GM23338 (cell line): ENCODE measurements at regions not wholly inside any gene's neighbourhood (a gene's known extent, or its start where the extent isn't known, plus 50 kb on each side); places are given as distances from the start of the nearest gene placed in this dataset.

Source experiments
- CREB1 ChIP-seq: fragments of 250-450 bp; sonication (Bioruptor Pico); IDR thresholded peaks from 2 replicates; pipeline ENCODE4 v1.5.0; 2020; ENCODE audit warnings: low read depth, mild to moderate bottlenecking, moderate library complexity
- CTCF ChIP-seq, 2 experiments: fragments of 200-600 bp in 1 of 2; sonication (generic) in 1 of 2; conservative IDR thresholded peaks; 2 replicates each; pipeline versions ENCODE4 v1.5.1 to v1.6.1; 2016 to 2017; ENCODE audit warnings: antibody characterized with exemption in 2 of 2, low read depth in 2 of 2, mild to moderate bottlenecking in 2 of 2, moderate library complexity in 1 of 2
- ETS1 ChIP-seq: IDR thresholded peaks from 2 replicates; pipeline ENCODE4 v1.6.1; 2016; ENCODE audit warnings: antibody characterized with exemption
- EZH2 ChIP-seq: fragments of 200-600 bp; sonication (generic); IDR thresholded peaks from one replicate; pipeline ENCODE4 v1.8.0; 2017; ENCODE audit warnings: antibody characterized with exemption, mild to moderate bottlenecking, low read depth; ENCODE audit not compliant: unreplicated experiment
- EZH2phosphoT487 ChIP-seq: fragments of 200-600 bp; sonication (generic); IDR thresholded peaks from one replicate; pipeline ENCODE4 v1.8.1; 2018; ENCODE audit warnings: antibody characterized with exemption; ENCODE audit not compliant: unreplicated experiment
- JUNB ChIP-seq: IDR thresholded peaks from one replicate; pipeline ENCODE4 v1.6.1; 2016; ENCODE audit warnings: antibody characterized with exemption; ENCODE audit not compliant: unreplicated experiment
- NANOG ChIP-seq: IDR thresholded peaks from 2 replicates; pipeline ENCODE4 v1.6.1; 2016; ENCODE audit warnings: antibody characterized with exemption, borderline replicate concordance
- POLR2AphosphoS5 ChIP-seq: IDR thresholded peaks from 2 replicates; pipeline ENCODE4 v1.6.1; 2016; ENCODE audit warnings: antibody characterized with exemption, low read depth
- REST ChIP-seq: IDR thresholded peaks from one replicate; pipeline ENCODE4 v1.6.1; 2018; ENCODE audit warnings: antibody characterized with exemption; ENCODE audit not compliant: unreplicated experiment
- STAT1 ChIP-seq: IDR thresholded peaks from one replicate; pipeline ENCODE4 v1.6.1; 2016; ENCODE audit warnings: antibody characterized with exemption; ENCODE audit not compliant: unreplicated experiment
- ZNF114 ChIP-seq: fragments of 250-450 bp; sonication (Bioruptor Pico); IDR thresholded peaks from 2 replicates; pipeline ENCODE4 v1.5.0; 2020; ENCODE audit warnings: mild to moderate bottlenecking, moderate library complexity
- ZNF331 ChIP-seq: fragments of 250-450 bp; sonication (Bioruptor Pico); IDR thresholded peaks from 2 replicates; pipeline ENCODE4 v1.5.0; 2020; ENCODE audit warnings: low read depth, mild to moderate bottlenecking, moderate library complexity

- no peak for TF ChIP-seq EZH2phosphoT487
- no peak for TF ChIP-seq CTCF (conservative IDR thresholded peaks at IDR 0.05; ENCODE audit: low read depth in 2 of 2)
- TF ChIP-seq EZH2: no peak
- TF ChIP-seq REST: no peak
- no peak for TF ChIP-seq POLR2AphosphoS5
- no peak for TF ChIP-seq ETS1
- no peak for TF ChIP-seq JUNB
- no peak for TF ChIP-seq CREB1 (CRISPR knock-in tag)
- no peak for TF ChIP-seq ZNF331 (CRISPR knock-in tag)
- no peak for TF ChIP-seq STAT1
- no peak for TF ChIP-seq NANOG
- TF ChIP-seq ZNF114 (CRISPR knock-in tag): no peak
Measured at GRCh38 chr1:238787471-238787870, 598.9 kb upstream of the CHRM3 start.
